ENCODE measurements at regions not wholly inside any gene's neighbourhood (a gene's known extent, or its start where the extent isn't known, plus 50 kb on each side); places are given as distances from the start of the nearest gene placed in this dataset.
A peak's percentile ranks its signal among the peaks of the same experiment; 100 is the strongest.

DNA sequence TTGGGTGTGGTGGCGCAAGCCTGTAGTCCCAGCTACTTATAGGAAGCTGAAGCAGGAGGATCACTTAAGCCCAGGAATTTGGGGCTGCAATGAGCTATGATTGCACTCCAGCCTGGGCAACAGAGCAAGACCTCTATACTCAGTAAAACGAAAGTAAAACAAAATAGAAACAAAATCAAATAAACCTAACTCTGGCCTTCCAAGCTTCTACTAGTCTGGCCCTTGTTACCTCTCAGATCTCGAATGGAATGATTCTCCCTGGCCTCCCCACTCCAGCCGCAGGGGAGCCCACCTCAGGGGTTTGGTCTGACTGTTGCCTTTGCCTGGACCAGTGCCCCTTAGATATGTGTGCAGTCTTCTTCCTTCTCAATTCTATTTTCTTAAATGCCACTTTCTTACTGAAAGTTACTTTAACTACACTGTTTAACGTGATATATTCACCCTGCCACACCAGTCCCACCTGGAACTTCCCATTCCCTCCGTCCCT lies 160.0 kb upstream of the GCFC2 start:
- no peak for DNase-seq (ENCODE audit: low read depth)
- TF ChIP-seq, protein P1, sequence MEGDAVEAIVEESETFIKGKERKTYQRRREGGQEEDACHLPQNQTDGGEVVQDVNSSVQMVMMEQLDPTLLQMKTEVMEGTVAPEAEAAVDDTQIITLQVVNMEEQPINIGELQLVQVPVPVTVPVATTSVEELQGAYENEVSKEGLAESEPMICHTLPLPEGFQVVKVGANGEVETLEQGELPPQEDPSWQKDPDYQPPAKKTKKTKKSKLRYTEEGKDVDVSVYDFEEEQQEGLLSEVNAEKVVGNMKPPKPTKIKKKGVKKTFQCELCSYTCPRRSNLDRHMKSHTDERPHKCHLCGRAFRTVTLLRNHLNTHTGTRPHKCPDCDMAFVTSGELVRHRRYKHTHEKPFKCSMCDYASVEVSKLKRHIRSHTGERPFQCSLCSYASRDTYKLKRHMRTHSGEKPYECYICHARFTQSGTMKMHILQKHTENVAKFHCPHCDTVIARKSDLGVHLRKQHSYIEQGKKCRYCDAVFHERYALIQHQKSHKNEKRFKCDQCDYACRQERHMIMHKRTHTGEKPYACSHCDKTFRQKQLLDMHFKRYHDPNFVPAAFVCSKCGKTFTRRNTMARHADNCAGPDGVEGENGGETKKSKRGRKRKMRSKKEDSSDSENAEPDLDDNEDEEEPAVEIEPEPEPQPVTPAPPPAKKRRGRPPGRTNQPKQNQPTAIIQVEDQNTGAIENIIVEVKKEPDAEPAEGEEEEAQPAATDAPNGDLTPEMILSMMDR (conservative IDR thresholded peaks at IDR 0.05; ENCODE audit: low read depth, low read length): no peak
- H3K4me3 ChIP-seq (ENCODE audit: low read length): no peak overlapping the region

- TF ChIP-seq, protein P1 (conservative IDR thresholded peaks at IDR 0.05; ENCODE audit: low read depth, low read length): no peak
- DNase-seq (ENCODE audit: low read depth): no peak
- H3K4me3 ChIP-seq (ENCODE audit: low read length): no peak overlapping the region
These were observed 159.4 kb upstream of the GCFC2 start for GRCh38 chr2:75870133-75870532.

- H3K4me3 ChIP-seq (ENCODE audit: low read length): no peak overlapping the region
- TF ChIP-seq, protein P1 (conservative IDR thresholded peaks at IDR 0.05; ENCODE audit: low read depth, low read length): no peak
- DNase-seq (ENCODE audit: low read depth): no peak
These were observed 155.0 kb upstream of the GCFC2 start for GRCh38 chr2:75865702-75866101.

DNA sequence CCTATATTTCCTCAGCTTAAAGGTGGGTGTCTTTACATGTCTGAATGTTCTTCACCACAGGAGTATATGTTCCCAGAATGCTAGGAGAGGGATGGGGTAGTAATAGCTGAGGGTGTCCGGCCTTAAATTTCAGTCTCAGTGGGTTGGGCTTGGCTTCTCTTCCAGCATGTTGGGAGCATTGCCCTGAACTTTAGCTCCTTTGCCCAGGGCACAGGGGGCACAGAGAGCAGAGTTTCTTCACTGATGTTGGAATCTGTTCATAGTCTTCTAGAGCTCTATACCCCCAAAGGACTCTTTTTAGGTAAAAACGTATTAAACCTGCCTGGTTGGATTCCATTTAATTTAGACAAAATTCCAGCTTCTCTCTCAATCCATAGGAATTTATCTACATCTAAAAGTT lies 154.4 kb upstream of the GCFC2 start:
- DNase-seq (ENCODE audit: low read depth): no peak
- no peak overlapping the region for H3K4me3 ChIP-seq (ENCODE audit: low read length)
- TF ChIP-seq, protein P1 (conservative IDR thresholded peaks at IDR 0.05; ENCODE audit: low read depth, low read length): no peak

DNA sequence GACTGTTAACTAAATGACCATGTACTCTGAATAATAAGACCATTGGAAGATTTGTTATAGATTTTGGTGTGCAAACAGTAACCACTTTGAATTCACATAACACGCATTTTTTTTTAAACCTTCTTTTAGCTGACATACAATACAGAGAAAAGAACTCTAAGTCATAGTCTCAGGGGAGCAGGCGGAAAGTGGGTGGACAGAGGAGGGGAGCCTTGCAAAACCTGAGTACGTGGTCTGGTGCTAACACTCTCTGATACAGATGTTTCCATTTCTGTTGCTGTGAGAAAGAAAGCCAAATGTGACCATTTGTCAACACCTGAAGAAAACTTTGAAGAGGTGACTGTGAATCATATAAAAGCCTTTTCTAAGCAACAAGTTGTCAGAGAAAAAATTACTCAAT lies 151.8 kb upstream of the GCFC2 start:
- H3K4me3 ChIP-seq (ENCODE audit: low read length): no peak overlapping the region
- no peak for DNase-seq (ENCODE audit: low read depth)
- TF ChIP-seq, protein P1 (conservative IDR thresholded peaks at IDR 0.05; ENCODE audit: low read depth, low read length): no peak

- TF ChIP-seq, protein P1 (conservative IDR thresholded peaks at IDR 0.05; ENCODE audit: low read depth, low read length): no peak
- H3K4me3 ChIP-seq (ENCODE audit: low read length): no peak overlapping the region
- peak; percentile 43 for DNase-seq (ENCODE audit: low read depth)
These were observed 142.7 kb upstream of the GCFC2 start for GRCh38 chr2:75853436-75853835.

GRCh38 chr2:75852639-75853038 lies 141.9 kb upstream of the GCFC2 start:
- DNase-seq (ENCODE audit: low read depth): no peak
- no peak overlapping the region for H3K4me3 ChIP-seq (ENCODE audit: low read length)
- TF ChIP-seq, protein P1 (conservative IDR thresholded peaks at IDR 0.05; ENCODE audit: low read depth, low read length): no peak
